Lower lobe of right lung (tissue), 2 donors: ENCODE measurements at regions not wholly inside any gene's neighbourhood (a gene's known extent, or its start where the extent isn't known, plus 50 kb on each side); places are given as distances from the start of the nearest gene placed in this dataset.
"Not testable (repeated sequence)": the region's sequence is repeated elsewhere in the genome, so short reads cannot be mapped to it uniquely, and the experiment has no call there.

Source experiments
- ATAC-seq, 2 donors: fragments of 200-7000 bp; cut with Tn5 transposase; one replicate each; pipeline ENCODE4 v1.9.1; 2020 to 2022; ENCODE audit warnings: mild to moderate bottlenecking in 2 of 2, moderate library complexity in 2 of 2
- DNase-seq: peaks from one replicate; pipeline ENCODE4 v3.0.0-alpha.2; 2020
- H3K27ac ChIP-seq: fragments of 200-600 bp; one replicate; pipeline ENCODE4 v1.8.0; 2022
- H3K27me3 ChIP-seq: fragments of 200-600 bp; one replicate; pipeline ENCODE4 v1.8.0; 2022; ENCODE audit warnings: low read depth
- H3K36me3 ChIP-seq: fragments of 200-600 bp; one replicate; pipeline ENCODE4 v1.8.0; 2022; ENCODE audit warnings: mild to moderate bottlenecking
- H3K4me1 ChIP-seq: fragments of 200-600 bp; one replicate; pipeline ENCODE4 v1.8.0; 2022
- H3K4me3 ChIP-seq: fragments of 200-600 bp; one replicate; pipeline ENCODE4 v1.8.0; 2022; ENCODE audit warnings: mild to moderate bottlenecking
- H3K9me3 ChIP-seq: fragments of 200-600 bp; one replicate; pipeline ENCODE4 v1.8.0; 2022
- intact Hi-C: fragments of 100-400 bp; cut with DNase I; formaldehyde crosslinking; loops from one replicate; pipeline ENCODE4 v1.11.0; 2022
- TF ChIP-seq, protein P1 (sequence below): fragments of 200-600 bp; IDR thresholded peaks from one replicate; pipeline ENCODE4 v1.8.0; 2022; ENCODE audit warnings: antibody characterized with exemption, mild to moderate bottlenecking
- donor health status: DM: no; HTN: yes; CAD: no; lungs with severe emphysema.

DNA sequence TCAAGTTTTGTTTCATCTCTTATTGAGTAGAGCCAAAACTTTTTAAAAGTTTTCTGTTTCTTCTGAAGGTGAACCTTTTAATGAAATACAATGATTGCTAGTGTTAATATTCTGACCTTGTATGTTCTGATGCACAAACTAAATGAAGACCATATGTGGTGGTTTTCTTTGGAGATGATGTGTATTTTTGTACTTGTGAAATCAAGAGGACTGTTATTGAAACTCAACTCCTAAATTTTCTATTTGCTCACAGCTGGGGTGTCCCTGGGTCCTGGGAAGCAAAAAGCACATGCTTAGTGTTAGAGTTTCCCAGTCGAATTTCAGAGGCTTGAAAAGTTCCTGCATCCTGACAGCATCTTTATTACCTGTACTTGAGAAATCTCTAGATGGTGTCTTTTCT lies 1185.8 kb upstream of the ALCAM start:
- intact Hi-C loops: no loop called here
- TF ChIP-seq, protein P1, sequence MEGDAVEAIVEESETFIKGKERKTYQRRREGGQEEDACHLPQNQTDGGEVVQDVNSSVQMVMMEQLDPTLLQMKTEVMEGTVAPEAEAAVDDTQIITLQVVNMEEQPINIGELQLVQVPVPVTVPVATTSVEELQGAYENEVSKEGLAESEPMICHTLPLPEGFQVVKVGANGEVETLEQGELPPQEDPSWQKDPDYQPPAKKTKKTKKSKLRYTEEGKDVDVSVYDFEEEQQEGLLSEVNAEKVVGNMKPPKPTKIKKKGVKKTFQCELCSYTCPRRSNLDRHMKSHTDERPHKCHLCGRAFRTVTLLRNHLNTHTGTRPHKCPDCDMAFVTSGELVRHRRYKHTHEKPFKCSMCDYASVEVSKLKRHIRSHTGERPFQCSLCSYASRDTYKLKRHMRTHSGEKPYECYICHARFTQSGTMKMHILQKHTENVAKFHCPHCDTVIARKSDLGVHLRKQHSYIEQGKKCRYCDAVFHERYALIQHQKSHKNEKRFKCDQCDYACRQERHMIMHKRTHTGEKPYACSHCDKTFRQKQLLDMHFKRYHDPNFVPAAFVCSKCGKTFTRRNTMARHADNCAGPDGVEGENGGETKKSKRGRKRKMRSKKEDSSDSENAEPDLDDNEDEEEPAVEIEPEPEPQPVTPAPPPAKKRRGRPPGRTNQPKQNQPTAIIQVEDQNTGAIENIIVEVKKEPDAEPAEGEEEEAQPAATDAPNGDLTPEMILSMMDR: no peak

DNA sequence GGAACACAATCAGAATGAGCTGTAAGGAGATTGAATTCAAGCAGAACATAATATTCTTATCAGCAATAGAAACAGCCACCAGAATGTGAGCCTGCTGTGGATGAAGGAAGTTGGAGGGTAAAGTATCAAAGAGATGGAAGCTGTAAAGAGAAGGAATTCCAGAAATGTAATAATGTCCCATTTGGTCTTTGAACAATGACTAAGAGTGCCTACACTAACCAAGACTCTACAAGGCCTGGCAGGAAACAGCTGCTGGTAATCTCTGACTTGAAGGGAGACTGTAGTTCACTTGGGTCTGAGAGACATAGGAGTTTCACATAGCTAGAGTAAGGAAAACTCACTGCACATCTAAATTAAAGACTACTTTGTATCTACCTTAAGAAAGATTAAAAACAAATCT lies 1176.0 kb upstream of the ALCAM start:
- TF ChIP-seq, protein P1: no peak
- no peak for DNase-seq
- Histone ChIP-seq H3K36me3 (no peaks in the 10 kb centered on the region), H3K27ac (no peak overlapping the region), H3K9me3 (no peaks in the 10 kb centered on the region), H3K4me1 (no peaks in the 10 kb centered on the region), H3K27me3 (no peaks in the 10 kb centered on the region), H3K4me3 (no peak overlapping the region)
- ATAC-seq: no peak
- intact Hi-C loops: no loop called here

More for the DNA sequence above, 1185.8 kb upstream of the ALCAM start:
- Histone ChIP-seq H3K4me1 (no peaks in the 10 kb centered on the region), H3K4me3 (no peak overlapping the region), H3K36me3 (no peaks in the 10 kb centered on the region), H3K27me3 (no peaks in the 10 kb centered on the region), H3K27ac (no peak overlapping the region), H3K9me3 (no peaks in the 10 kb centered on the region)
- ATAC-seq (no peak), DNase-seq (no peak)

DNA sequence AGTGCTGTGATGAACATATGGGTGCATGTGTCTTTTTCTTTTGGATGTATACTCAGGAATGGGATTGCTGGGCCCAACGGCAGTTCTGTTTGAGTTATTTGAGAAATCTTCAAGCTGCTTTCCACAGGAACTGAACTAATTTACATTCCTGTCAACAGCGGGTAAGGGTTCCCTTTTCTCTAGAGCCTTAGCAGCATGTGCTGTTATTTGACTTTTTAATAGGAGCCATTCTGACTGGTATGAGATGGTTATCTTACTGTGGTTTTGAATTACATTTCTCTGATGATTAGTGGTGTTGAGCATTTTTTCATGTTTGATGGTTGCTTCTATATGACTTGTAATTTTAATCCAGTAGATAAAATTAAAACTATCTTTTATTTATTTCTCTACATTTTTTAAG lies 1168.6 kb upstream of the ALCAM start:
- DNase-seq (no peak), ATAC-seq (no peak)
- H3K4me1 ChIP-seq: no peaks in the 10 kb centered on the region
- TF ChIP-seq, protein P1: no peak
- no peaks in the 10 kb centered on the region for H3K36me3 ChIP-seq
- no peaks in the 10 kb centered on the region for H3K27me3 ChIP-seq
- H3K4me3 ChIP-seq: no peak overlapping the region
- no peaks in the 10 kb centered on the region for H3K9me3 ChIP-seq
- intact Hi-C loops: no loop called here
- no peak overlapping the region for H3K27ac ChIP-seq

DNA sequence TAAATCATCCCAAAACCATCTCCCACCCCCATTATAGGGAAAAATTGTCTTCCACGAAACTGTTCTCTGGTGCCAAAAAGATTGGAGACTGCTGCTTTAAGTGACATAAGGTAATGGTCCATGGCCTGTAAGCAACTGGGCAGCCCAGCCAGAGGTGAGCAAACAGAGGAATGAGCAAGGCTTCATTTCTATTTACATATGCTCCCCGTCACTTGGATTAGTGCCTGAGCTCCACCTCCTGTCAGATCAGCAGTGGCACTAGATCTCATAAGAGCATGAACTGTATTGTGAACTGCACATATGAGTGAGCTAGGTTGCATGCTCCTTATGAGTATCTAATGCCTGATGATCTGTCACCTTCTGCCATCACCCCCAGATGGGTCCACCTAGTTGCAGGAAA lies 1159.8 kb upstream of the ALCAM start:
- Histone ChIP-seq H3K9me3 (no peaks in the 10 kb centered on the region), H3K4me1 (no peaks in the 10 kb centered on the region), H3K27ac (no peak overlapping the region), H3K27me3 (no peaks in the 10 kb centered on the region), H3K36me3 (no peaks in the 10 kb centered on the region), H3K4me3 (no peak overlapping the region)
- DNase-seq: no peak
- TF ChIP-seq, protein P1: no peak
- intact Hi-C loops: no loop called here
- no peak for ATAC-seq

DNA sequence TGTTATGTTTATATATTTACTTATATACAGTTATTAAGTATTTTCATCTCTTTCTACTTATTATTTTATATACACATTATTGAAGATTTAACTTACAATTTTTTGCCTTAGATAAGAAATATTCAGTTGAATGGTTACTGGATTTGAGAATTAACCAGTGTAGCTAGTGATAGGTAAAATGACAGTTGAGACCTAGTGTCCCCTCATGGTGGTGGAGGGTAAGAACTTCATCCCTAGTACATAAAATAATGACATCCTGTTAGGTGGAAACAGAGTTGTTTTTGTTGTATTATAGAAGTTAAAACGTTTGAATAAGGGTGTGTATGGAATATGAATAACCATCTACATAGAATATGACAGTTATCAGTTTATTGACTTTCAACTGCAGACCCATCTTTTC lies 1152.4 kb upstream of the ALCAM start:
- Histone ChIP-seq H3K9me3 (no peaks in the 10 kb centered on the region), H3K4me3 (no peak overlapping the region), H3K4me1 (no peaks in the 10 kb centered on the region), H3K27ac (no peak overlapping the region), H3K27me3 (no peaks in the 10 kb centered on the region), H3K36me3 (no peaks in the 10 kb centered on the region)
- ATAC-seq (no peak), DNase-seq (no peak)
- intact Hi-C loops: no loop called here
- TF ChIP-seq, protein P1: no peak

DNA sequence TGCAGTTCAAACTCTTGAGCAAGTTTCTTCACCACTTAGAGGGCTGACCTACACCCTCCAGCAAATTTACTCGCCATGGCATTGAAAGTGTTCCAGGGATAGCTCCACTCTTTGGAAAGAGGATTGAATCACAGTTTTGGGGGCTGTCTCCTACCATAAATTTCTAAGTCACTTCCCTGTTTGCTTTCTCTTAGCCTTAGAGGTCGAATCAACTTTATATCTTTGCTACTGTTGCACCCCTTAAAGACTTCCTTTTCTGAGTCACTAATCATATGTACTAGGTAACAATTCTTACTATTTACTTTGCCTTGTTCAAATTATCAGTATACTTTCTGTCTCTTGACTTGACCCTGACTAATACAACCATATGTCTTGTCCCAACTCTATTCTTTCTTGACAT lies 1151.8 kb upstream of the ALCAM start:
- no peaks in the 10 kb centered on the region for H3K9me3 ChIP-seq
- no peak overlapping the region for H3K27ac ChIP-seq
- TF ChIP-seq, protein P1: no peak
- no peaks in the 10 kb centered on the region for H3K4me1 ChIP-seq
- H3K36me3 ChIP-seq: no peaks in the 10 kb centered on the region
- DNase-seq: no peak
- no peak for ATAC-seq
- no peaks in the 10 kb centered on the region for H3K27me3 ChIP-seq
- intact Hi-C loops: no loop called here
- H3K4me3 ChIP-seq: no peak overlapping the region

DNA sequence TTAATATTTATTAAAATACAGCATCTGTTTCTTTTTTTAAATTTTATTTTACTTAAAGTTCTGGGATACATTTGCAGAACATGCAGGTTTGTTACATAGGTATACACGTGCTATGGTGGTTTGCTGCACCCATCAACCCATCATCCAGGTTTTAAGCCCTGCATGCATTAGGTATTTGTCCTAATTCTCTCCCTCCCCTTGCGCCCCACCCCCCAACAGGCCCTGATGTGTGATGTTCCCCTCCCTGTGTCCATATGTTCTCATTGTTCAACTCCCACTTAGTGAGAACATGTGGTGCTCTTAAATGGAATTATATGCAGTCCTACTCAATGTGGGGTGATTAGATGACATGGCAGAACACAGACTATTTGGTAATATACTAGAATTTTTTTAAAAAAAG lies 1147.7 kb upstream of the ALCAM start:
- H3K36me3 ChIP-seq, H3K4me1 ChIP-seq: not testable (repeated sequence)

More for the DNA sequence above, 1147.7 kb upstream of the ALCAM start:
- intact Hi-C loops, H3K9me3 ChIP-seq, H3K27ac ChIP-seq, DNase-seq, H3K4me3 ChIP-seq, ATAC-seq, H3K27me3 ChIP-seq: not testable (repeated sequence)
